PC-3 (cell line): ENCODE measurements at regions not wholly inside any gene's neighbourhood (a gene's known extent, or its start where the extent isn't known, plus 50 kb on each side); places are given as distances from the start of the nearest gene placed in this dataset.

Experiments used
- ATAC-seq: fragments of 200-7000 bp; cut with Tn5 transposase; 2 replicates; pipeline ENCODE4 v1.9.1; 2020; ENCODE audit warnings: mild to moderate bottlenecking, moderate library complexity
- BruUV-seq: library from RNA; stranded (reverse); fragments of 400-500 nt; replicated peaks from 2 replicates; lab custom pipeline; 2021; lab: Mats Ljungman, UMichigan
- CTCF ChIA-PET: fragments of 300-600 bp; sonication (Branson Sonifier 250); formaldehyde crosslinking; loops from one replicate; lab custom pipeline; 2022; ENCODE audit warnings: antibody characterized with exemption; lab: Charles Lee
- POLR2A ChIA-PET: fragments of 300-600 bp; sonication (Branson Sonifier 250); formaldehyde crosslinking; loops from one replicate; lab custom pipeline; 2022; ENCODE audit warnings: antibody characterized with exemption; ENCODE audit not compliant: unreplicated experiment; lab: Charles Lee
- DNase-seq: peaks from one replicate; pipeline ENCODE4 v3.0.0-alpha.2; 2015
- H2AFZ ChIP-seq: fragments of 300-600 bp; sonication (generic); 2 replicates; pipeline ENCODE4 v1.6.0; 2016; ENCODE audit warnings: antibody characterized with exemption, low read length
- H3F3A ChIP-seq: fragments of 300-600 bp; sonication (generic); one replicate; pipeline ENCODE4 v1.6.0; 2017; ENCODE audit warnings: antibody characterized with exemption, low read length, control low read depth, mild to moderate bottlenecking; ENCODE audit not compliant: unreplicated experiment
- H3K27ac ChIP-seq: fragments of 300-600 bp; sonication (generic); 2 replicates; pipeline ENCODE4 v1.5.1; 2016; ENCODE audit warnings: mild to moderate bottlenecking, low read length
- H3K27me3 ChIP-seq: fragments of 300-600 bp; sonication (generic); 2 replicates; pipeline ENCODE4 v1.6.1; 2016; ENCODE audit warnings: low read length, mixed read lengths
- H3K36me3 ChIP-seq: fragments of 300-600 bp; sonication (generic); 2 replicates; pipeline ENCODE4 v1.6.1; 2016; ENCODE audit warnings: low read depth, mixed run types, low read length, mixed read lengths
- H3K4me1 ChIP-seq: fragments of 300-600 bp; sonication (generic); 2 replicates; pipeline ENCODE4 v1.5.1; 2016; ENCODE audit warnings: low read length; ENCODE audit not compliant: insufficient read depth
- H3K4me2 ChIP-seq: fragments of 300-600 bp; sonication (generic); 2 replicates; pipeline ENCODE4 v1.6.0; 2016; ENCODE audit warnings: low read length
- H3K4me3 ChIP-seq: fragments of 300-600 bp; sonication (generic); 2 replicates; pipeline ENCODE4 v1.5.1; 2016; ENCODE audit warnings: mild to moderate bottlenecking, low read length, mixed read lengths
- H3K79me2 ChIP-seq: fragments of 300-600 bp; sonication (generic); 2 replicates; pipeline ENCODE4 v1.6.1; 2017; ENCODE audit warnings: low read length, mixed read lengths
- H3K9ac ChIP-seq: fragments of 300-600 bp; sonication (generic); 2 replicates; pipeline ENCODE4 v1.6.0; 2016; ENCODE audit warnings: mild to moderate bottlenecking, low read length
- H3K9me2 ChIP-seq: fragments of 300-600 bp; sonication (generic); replicated peaks from 2 replicates; pipeline ENCODE4 v1.6.1; 2016; ENCODE audit warnings: mixed run types, low read length, mixed read lengths
- H3K9me3 ChIP-seq: fragments of 300-600 bp; sonication (generic); 2 replicates; pipeline ENCODE4 v1.6.1; 2016; ENCODE audit warnings: low read length, mixed read lengths
- H4K20me1 ChIP-seq: fragments of 300-600 bp; sonication (generic); 2 replicates; pipeline ENCODE4 v1.6.1; 2016; ENCODE audit warnings: low read length, mixed read lengths
- CTCF ChIP-seq: fragments of 300-600 bp; sonication (generic); conservative IDR thresholded peaks from 2 replicates; pipeline ENCODE4 v1.5.1; 2017; ENCODE audit warnings: antibody characterized with exemption, low read depth, mild to moderate bottlenecking, low read length
- EZH2 ChIP-seq: fragments of 300-600 bp; sonication (generic); IDR thresholded peaks from one replicate; pipeline ENCODE4 v1.6.1; 2017; ENCODE audit warnings: antibody characterized with exemption, mild to moderate bottlenecking, low read length; ENCODE audit not compliant: unreplicated experiment
- EZH2phosphoT487 ChIP-seq: fragments of 300-600 bp; sonication (generic); IDR thresholded peaks from 2 replicates; pipeline ENCODE4 v1.6.1; 2018; ENCODE audit warnings: mild to moderate bottlenecking, antibody characterized with exemption, low read length, borderline replicate concordance
- intact Hi-C: fragments of 100-400 bp; cut with micrococcal nuclease; formaldehyde crosslinking; loops from 2 replicates; pipeline ENCODE4 v1.9.0; 2023

GRCh38 chr2:22832196-22832595, 552.8 kb upstream of the KLHL29 start:
- ATAC-seq: no peak

DNA sequence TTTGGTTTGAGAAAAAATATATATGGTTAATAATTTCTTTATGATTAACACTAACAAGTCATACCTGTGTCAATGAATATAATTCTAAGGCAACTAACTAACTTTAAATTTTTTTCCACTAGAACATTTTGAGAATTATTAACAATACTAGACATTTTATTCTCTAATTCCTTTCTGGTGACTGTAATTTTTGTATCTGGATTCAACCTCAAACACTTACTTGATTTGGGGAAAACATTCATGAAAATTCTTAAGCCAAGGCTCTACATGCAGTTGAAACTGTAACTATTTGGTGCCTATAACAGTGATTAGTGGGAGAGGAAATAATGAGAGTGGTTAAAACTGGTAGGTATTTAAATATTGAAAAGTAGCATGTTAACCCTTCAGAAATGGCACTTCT, 546.5 kb upstream of the KLHL29 start:
- Histone ChIP-seq H3K4me1 (no peaks in the 10 kb centered on the region), H2AFZ (no peak overlapping the region), H4K20me1 (no peaks in the 10 kb centered on the region), H3K79me2 (no peaks in the 10 kb centered on the region), H3K36me3 (no peaks in the 10 kb centered on the region), H3K4me3 (no peak overlapping the region), H3K27me3 (no peaks in the 10 kb centered on the region), H3K9me2 (no peaks in the 10 kb centered on the region), H3K9me3 (0 out of 2 replicates have a peak, but pooled peaks cover 5% of the 10 kb centered on the region), H3K27ac (no peak overlapping the region), H3K9ac (no peak overlapping the region), H3F3A (no peaks in the 10 kb centered on the region), H3K4me2 (no peak overlapping the region)
- no TSS peak for BruUV-seq
- CTCF ChIA-PET: no interaction called here
- DNase-seq: no peak
- intact Hi-C loops: no loop called here
- no peak for ATAC-seq
- TF ChIP-seq EZH2phosphoT487 (no peak), CTCF (no peak), EZH2 (no peak)
- POLR2A ChIA-PET: no interaction called here

More at GRCh38 chr2:22832196-22832595, 552.8 kb upstream of the KLHL29 start:
- Histone ChIP-seq H3K4me3 (no peak overlapping the region), H3K79me2 (no peaks in the 10 kb centered on the region), H3K9me3 (0 out of 2 replicates have a peak, but pooled peaks cover 5% of the 10 kb centered on the region), H3K27ac (no peak overlapping the region), H3K9ac (no peak overlapping the region), H3K9me2 (no peaks in the 10 kb centered on the region), H3K27me3 (no peaks in the 10 kb centered on the region), H3F3A (no peaks in the 10 kb centered on the region), H3K36me3 (no peaks in the 10 kb centered on the region), H3K4me2 (no peak overlapping the region), H2AFZ (no peak overlapping the region), H4K20me1 (no peaks in the 10 kb centered on the region), H3K4me1 (no peaks in the 10 kb centered on the region)
- TF ChIP-seq EZH2 (no peak), EZH2phosphoT487 (no peak), CTCF (no peak)
- CTCF ChIA-PET: no interaction called here
- no peak for DNase-seq
- intact Hi-C loops: no loop called here
- POLR2A ChIA-PET: no interaction called here
- BruUV-seq: no TSS peak

- Histone ChIP-seq H3K4me1 (no peaks in the 10 kb centered on the region), H3K79me2 (no peaks in the 10 kb centered on the region), H3K9ac (no peak overlapping the region), H3K4me2 (no peak overlapping the region), H3K27me3 (no peaks in the 10 kb centered on the region), H3K27ac (no peak overlapping the region), H3K4me3 (no peak overlapping the region), H2AFZ (no peak overlapping the region), H3K9me3 (no peaks in the 10 kb centered on the region), H4K20me1 (no peaks in the 10 kb centered on the region), H3K36me3 (no peaks in the 10 kb centered on the region), H3F3A (no peaks in the 10 kb centered on the region), H3K9me2 (no peaks in the 10 kb centered on the region)
- BruUV-seq: no TSS peak
- ATAC-seq: no peak
- CTCF ChIA-PET: no interaction called here
- DNase-seq: no peak
- TF ChIP-seq EZH2 (no peak), CTCF (no peak), EZH2phosphoT487 (no peak)
- intact Hi-C loops: no loop called here
- POLR2A ChIA-PET: no interaction called here
Measured at GRCh38 chr2:22842205-22842869, 542.6 kb upstream of the KLHL29 start.
